SK-MEL-5 (cell line): ENCODE measurements at regions not wholly inside any gene's neighbourhood (a gene's known extent, or its start where the extent isn't known, plus 50 kb on each side); places are given as distances from the start of the nearest gene placed in this dataset.
"Not testable (repeated sequence)": the region's sequence is repeated elsewhere in the genome, so short reads cannot be mapped to it uniquely, and the experiment has no call there.

Experiments used
- DNase-seq: peaks from one replicate; pipeline ENCODE4 v3.0.0-alpha.2; 2016; ENCODE audit warnings: low read depth, low spot score
- in situ Hi-C: cut with HindIII; loops from 2 replicates; pipeline ENCODE4 v1.10.0; 2016; ENCODE audit warnings: low sequenced_read_pairs, high pct_unique_total_duplicates, low pct_unique_long_range_greater_than_20kb

GRCh38 chrX:122567911-122568310, 616.2 kb upstream of the GRIA3 start:
- in situ Hi-C loops: no loop called here
- DNase-seq: no peak

DNA sequence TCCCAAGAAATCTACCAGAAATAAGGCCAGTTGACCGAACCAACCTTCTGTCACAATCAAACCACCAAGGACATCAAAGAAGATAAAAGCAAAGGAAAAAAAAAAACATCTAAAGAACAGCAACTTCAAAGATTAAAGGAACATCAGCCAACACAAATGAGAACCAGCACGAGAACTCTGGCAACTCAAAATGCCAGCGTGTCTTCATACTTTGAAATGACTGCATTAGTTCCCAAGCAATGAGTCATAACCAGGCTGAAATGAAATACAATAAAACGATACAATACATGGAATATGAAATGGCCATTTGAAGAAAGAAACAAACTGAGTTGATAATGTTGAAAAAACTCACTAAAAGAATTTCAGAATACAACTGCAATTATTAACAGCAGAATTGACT, 611.6 kb upstream of the GRIA3 start:
- in situ Hi-C loops: no loop called here
- no peak for DNase-seq

GRCh38 chrX:122579036-122579435, 605.0 kb upstream of the GRIA3 start:
- in situ Hi-C loops: no loop called here
- DNase-seq: no peak

DNA sequence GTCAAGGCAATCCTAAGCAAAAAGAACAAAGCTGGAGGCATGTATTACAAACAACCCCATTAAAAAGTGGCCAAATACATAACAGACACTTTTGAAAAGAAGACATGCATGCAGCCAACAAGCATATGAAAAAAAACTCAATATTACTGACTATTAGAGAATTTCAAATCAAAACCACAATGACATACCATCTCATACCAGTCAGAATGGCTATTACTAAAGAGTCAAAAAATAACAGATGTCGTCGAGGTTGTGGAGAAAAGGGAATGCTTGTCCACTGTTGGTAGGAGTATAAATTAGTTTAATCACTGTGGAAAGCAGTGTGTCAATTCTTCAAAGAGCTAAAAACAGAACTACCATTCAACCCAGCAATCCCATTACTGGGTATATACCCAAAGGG, 604.6 kb upstream of the GRIA3 start:
- in situ Hi-C loops: no loop called here
- DNase-seq: no peak

GRCh38 chrX:122582280-122582974, 601.7 kb upstream of the GRIA3 start:
- no peak for DNase-seq
- in situ Hi-C loops: no loop called here

- no peak for DNase-seq
- in situ Hi-C loops: no loop called here
Measured at GRCh38 chrX:122582975-122583305, 601.1 kb upstream of the GRIA3 start.

DNA sequence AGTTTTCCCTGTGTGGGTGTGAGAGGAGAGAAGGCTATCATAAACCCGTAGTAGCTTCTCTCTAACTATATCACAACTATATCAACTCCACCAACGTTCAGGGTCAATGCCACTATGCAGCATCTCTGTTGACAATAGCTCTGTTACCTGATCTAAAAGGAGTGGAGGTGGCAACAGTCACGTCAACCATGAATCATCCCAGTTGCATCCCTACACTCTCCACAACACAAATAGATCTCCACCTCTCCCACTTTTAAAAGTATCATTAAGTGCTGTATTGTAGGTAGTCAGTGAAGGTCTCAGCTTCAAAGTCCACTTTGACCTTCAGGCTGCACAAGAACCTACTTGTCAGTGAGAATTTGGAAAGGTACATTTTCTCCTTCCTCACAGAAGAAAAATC, 600.5 kb upstream of the GRIA3 start:
- in situ Hi-C loops: no loop called here
- DNase-seq: no peak

DNA sequence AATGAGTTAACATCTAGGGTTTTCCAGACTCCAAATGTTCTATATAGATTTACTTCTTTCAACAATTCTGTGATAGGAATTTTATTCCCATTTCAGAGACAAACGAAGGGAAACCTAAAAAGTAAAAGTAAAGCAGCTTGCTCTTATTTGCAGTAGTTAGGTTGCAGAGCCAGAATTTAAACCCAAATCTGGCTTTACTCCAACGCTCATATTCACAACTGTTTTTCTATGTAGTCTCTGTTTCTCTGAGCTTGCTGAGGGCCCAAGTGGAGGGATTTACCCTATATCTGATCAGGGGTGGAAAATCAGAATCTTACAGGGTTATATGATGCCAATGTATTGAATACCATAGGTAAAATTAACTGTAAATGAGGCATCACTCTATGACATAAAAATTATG, 599.1 kb upstream of the GRIA3 start:
- DNase-seq: no peak
- in situ Hi-C loops: no loop called here

DNA sequence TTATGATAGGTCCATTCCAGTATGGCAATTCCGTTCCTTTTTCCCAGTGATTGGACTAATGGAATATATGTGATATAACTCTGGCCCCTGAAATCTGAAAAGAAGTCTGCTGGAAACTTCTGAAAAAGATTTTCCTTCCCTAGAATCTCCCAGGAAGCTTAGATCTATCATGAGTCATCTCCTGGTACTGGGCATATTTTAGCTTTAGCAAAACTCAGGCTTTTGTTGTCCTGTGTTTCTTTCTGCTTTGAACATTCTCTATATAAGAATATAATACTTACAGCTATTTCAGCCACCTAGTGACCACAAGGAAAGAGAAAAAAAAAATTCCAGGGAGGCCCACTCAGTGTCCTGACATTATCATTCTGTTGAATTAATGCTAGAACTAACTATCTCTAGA, 597.2 kb upstream of the GRIA3 start:
- in situ Hi-C loops: no loop called here
- no peak for DNase-seq

GRCh38 chrX:122591546-122591945, 592.5 kb upstream of the GRIA3 start:
- in situ Hi-C loops: no loop called here
- no peak for DNase-seq

- in situ Hi-C loops: no loop called here
- DNase-seq: no peak
Measured at GRCh38 chrX:122596998-122597397, 587.1 kb upstream of the GRIA3 start.

GRCh38 chrX:122622795-122623194, 561.3 kb upstream of the GRIA3 start:
- DNase-seq: no peak
- in situ Hi-C loops: no loop called here

- in situ Hi-C loops: no loop called here
- DNase-seq: no peak
Measured at GRCh38 chrX:122625239-122625638, 558.8 kb upstream of the GRIA3 start.

DNA sequence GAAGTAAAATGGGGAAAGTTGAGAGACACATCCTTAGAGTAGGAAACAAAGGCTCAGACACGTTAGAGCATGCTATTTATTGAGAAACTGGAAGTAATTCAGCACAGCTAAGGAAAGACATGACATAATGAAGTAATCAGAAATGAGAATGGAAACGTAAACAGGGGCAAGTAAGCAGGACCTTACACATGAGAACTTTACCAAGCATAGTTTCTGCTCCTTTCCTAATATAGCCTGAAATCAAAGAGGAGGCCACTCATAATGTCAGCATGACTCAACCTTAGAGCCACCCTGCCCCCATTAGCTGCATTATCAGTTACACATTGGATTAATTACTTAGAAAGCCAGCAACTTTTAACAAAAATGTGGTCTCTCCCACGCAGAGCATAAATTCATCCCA, 558.3 kb upstream of the GRIA3 start:
- DNase-seq: no peak
- in situ Hi-C loops: no loop called here

- no peak for DNase-seq
- in situ Hi-C loops: no loop called here
Measured at GRCh38 chrX:122626871-122627270, 557.2 kb upstream of the GRIA3 start.

- in situ Hi-C loops: no loop called here
- no peak for DNase-seq
Measured at GRCh38 chrX:122641136-122641535, 542.9 kb upstream of the GRIA3 start.

DNA sequence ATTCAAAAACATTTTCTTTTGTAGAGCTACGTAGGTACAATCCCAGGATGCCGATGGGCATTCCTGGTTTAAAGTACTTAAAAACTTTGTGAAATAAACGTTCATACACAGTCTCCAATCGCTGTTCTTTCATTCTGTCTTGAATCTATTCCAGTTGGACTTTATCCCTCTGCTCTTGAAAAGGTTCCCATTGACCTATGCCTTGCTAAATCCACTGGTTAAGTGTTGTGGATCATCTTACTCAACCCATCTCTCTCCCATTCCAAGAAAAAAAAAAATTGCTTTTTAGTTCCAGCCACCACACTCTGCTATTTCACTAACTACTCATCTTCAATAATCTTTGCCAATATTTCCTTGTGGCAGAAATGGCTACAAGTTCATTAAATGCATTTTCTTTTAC, 542.3 kb upstream of the GRIA3 start:
- DNase-seq: no peak
- in situ Hi-C loops: no loop called here

DNA sequence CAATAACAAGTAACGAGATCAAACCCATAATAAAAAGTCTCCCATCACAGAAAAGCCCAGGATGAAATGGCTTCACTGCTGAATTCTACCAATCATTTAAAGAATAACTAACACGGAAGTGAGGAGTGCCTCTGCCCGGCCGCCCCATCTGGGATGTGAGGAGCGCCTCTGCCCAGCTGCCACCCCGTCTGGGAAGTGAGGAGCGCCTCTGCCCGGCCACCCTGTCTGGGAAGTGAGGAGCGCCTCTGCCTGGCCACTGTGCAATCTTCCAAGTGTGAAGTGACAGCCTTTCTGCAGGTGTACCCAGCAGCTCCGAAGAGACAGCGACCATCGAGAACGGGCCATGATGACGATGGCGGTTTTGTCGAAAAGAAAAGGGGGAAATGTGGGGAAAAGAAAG, 528.8 kb upstream of the GRIA3 start:
- DNase-seq, in situ Hi-C loops: not testable (repeated sequence)

- in situ Hi-C loops: no loop called here
- no peak for DNase-seq
Measured at GRCh38 chrX:122666601-122667000, 517.5 kb upstream of the GRIA3 start.

DNA sequence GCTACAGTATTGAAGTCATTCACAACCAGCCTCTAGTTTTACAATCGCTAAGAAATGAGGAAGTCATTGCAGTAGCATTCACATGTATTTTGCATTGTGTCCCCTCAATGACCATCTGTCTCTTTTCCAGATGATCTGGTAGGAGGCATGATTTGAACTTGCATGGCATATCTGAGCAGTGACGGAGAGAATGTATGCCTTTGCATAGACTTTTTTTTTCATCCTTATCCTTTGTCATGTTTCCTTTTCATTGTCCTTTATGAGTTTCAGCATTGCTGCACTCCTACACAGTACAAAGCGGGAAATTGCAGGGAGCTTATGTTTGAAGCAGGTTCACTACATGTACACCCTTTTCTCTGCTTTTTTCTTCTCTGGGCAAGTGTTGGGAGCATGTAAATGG, 516.4 kb upstream of the GRIA3 start:
- in situ Hi-C loops: no loop called here
- no peak for DNase-seq
